ENCODE measurements at regions not wholly inside any gene's neighbourhood (a gene's known extent, or its start where the extent isn't known, plus 50 kb on each side); places are given as distances from the start of the nearest gene placed in this dataset.

DNA sequence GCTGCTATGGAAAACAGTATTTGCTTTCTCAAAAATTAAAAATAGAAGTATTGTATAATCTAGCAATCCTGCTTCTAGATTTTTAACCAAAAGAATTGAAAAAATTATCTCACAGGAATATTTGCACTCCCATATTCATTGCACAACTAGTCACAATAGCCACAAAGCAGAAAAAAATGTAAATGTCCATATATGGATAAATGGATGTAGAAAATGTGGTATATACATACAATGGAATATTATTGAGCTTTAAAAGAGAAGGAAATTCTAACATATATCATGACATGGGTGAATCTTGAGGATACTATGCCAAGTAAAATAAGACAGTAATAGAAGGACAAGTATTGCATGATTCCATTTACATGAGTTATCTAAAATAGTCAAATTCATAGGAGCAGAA lies 2753.0 kb downstream of the PCDH9 start:
- no peak for TF ChIP-seq EZH2 (IDR thresholded peaks at IDR 0.05)
- no peak for TF ChIP-seq EZH2phosphoT487 (IDR thresholded peaks at IDR 0.05; ENCODE audit: borderline replicate concordance)
- TF ChIP-seq, protein P1, sequence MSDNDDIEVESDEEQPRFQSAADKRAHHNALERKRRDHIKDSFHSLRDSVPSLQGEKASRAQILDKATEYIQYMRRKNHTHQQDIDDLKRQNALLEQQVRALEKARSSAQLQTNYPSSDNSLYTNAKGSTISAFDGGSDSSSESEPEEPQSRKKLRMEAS (IDR thresholded peaks at IDR 0.05) = no peak
- no peak for TF ChIP-seq POLR2AphosphoS5 (IDR thresholded peaks at IDR 0.05; ENCODE audit: low read depth, low read length)

Data from HCT116 (cell line).